Endothelial cell (in vitro differentiated cells): ENCODE measurements at regions not wholly inside any gene's neighbourhood (a gene's known extent, or its start where the extent isn't known, plus 50 kb on each side); places are given as distances from the start of the nearest gene placed in this dataset.

Source experiments
- DNase-seq: peaks from one replicate; pipeline ENCODE4 v3.0.0; 2021; ENCODE audit warnings: low spot score
- H3K27ac Mint-ChIP-seq: one replicate; pipeline ENCODE4 v1.8.0; 2021; ENCODE audit warnings: mixed read lengths, inconsistent platforms; ENCODE audit not compliant: unreplicated experiment
- H3K27me3 Mint-ChIP-seq: one replicate; pipeline ENCODE4 v1.8.0; 2021; ENCODE audit warnings: mild to moderate bottlenecking, moderate library complexity, mixed read lengths, inconsistent platforms; ENCODE audit not compliant: unreplicated experiment
- H3K36me3 Mint-ChIP-seq: one replicate; pipeline ENCODE4 v1.8.0; 2021; ENCODE audit warnings: mild to moderate bottlenecking, low read depth, mixed read lengths, inconsistent platforms; ENCODE audit not compliant: unreplicated experiment
- H3K4me1 Mint-ChIP-seq: one replicate; pipeline ENCODE4 v1.8.0; 2021; ENCODE audit warnings: mild to moderate bottlenecking, mixed read lengths, inconsistent platforms; ENCODE audit not compliant: unreplicated experiment
- H3K4me3 Mint-ChIP-seq: one replicate; pipeline ENCODE4 v1.8.0; 2021; ENCODE audit warnings: mild to moderate bottlenecking, mixed read lengths, inconsistent platforms; ENCODE audit not compliant: unreplicated experiment
- H3K9me3 Mint-ChIP-seq: one replicate; pipeline ENCODE4 v1.8.0; 2021; ENCODE audit warnings: mixed read lengths, inconsistent platforms; ENCODE audit not compliant: unreplicated experiment
- TF ChIP-seq, protein P1 (sequence below): fragments of 200-600 bp; sonication (generic); IDR thresholded peaks from one replicate; pipeline ENCODE4 v1.5.0; 2021; ENCODE audit warnings: antibody characterized with exemption; ENCODE audit not compliant: unreplicated experiment

DNA sequence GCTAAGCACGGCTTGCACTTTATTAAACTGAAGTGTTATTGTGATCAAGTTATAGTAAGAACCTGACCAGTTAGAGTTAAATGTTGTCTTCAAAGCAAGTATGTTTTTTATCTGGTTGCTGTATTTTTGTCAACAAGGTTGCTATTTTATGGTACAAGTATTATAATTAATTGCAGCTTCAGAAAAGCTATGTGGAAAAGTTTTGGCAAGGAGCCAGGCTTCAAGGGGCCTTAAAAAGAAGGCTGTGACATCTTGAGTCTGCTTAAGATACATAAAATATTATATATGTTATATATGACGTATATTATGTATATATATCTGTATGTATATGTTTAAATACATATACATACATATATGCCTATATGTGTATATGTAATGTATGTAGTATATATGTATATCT is 1461.2 kb upstream of the CDH8 start:
- Mint-ChIP-seq H3K9me3 (no peaks in the 10 kb centered on the region), H3K27ac (no peak overlapping the region), H3K27me3 (no peaks in the 10 kb centered on the region), H3K4me1 (no peaks in the 10 kb centered on the region), H3K36me3 (no peaks in the 10 kb centered on the region), H3K4me3 (no peak overlapping the region)
- TF ChIP-seq, protein P1, sequence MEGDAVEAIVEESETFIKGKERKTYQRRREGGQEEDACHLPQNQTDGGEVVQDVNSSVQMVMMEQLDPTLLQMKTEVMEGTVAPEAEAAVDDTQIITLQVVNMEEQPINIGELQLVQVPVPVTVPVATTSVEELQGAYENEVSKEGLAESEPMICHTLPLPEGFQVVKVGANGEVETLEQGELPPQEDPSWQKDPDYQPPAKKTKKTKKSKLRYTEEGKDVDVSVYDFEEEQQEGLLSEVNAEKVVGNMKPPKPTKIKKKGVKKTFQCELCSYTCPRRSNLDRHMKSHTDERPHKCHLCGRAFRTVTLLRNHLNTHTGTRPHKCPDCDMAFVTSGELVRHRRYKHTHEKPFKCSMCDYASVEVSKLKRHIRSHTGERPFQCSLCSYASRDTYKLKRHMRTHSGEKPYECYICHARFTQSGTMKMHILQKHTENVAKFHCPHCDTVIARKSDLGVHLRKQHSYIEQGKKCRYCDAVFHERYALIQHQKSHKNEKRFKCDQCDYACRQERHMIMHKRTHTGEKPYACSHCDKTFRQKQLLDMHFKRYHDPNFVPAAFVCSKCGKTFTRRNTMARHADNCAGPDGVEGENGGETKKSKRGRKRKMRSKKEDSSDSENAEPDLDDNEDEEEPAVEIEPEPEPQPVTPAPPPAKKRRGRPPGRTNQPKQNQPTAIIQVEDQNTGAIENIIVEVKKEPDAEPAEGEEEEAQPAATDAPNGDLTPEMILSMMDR: no peak
- DNase-seq: no peak

DNA sequence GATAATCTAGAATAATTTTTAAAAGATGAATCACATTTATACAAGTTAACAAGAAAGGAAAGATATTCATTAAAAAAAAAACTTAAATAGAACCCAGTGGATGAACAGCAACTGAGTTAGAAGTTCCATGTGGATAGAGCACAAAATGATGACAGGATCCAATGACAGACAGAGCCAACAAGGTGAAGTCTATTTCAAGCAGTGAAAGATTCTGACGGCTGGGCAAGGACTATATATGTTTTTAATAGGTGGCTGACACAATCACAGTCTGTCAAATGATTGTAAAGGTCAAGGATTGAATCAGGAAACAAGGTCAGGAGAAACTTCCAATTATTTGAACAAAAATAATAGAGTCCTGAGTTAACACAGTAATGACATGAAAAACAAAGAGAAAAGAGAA is 1460.0 kb upstream of the CDH8 start:
- Mint-ChIP-seq H3K4me3 (no peak overlapping the region), H3K36me3 (no peaks in the 10 kb centered on the region), H3K27ac (no peak overlapping the region), H3K4me1 (no peaks in the 10 kb centered on the region), H3K9me3 (no peaks in the 10 kb centered on the region), H3K27me3 (no peaks in the 10 kb centered on the region)
- DNase-seq: no peak
- TF ChIP-seq, protein P1: no peak

DNA sequence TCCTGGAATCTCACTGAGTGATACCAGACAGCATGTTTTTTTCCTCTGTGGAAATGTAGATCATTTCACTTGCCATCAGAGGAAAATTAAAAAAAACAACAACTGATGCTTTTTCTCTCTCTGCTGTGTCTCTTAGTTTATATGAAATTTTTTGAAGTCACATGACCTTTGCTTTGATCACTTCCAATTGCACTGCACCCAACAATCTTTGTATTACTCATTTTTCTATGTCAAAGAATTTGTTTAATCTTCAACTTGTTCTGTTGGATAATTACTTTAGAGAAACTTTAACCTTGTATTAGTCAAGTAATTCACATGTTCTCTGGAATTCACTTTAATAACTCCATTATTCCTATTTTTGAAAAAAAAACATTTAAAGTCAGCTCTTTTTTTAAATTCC is 1452.7 kb upstream of the CDH8 start:
- H3K36me3 Mint-ChIP-seq: no peaks in the 10 kb centered on the region
- peaks cover 1% of the 10 kb centered on the region for H3K27me3 Mint-ChIP-seq
- no peak overlapping the region for H3K4me3 Mint-ChIP-seq
- TF ChIP-seq, protein P1: no peak
- H3K27ac Mint-ChIP-seq: no peak overlapping the region
- H3K4me1 Mint-ChIP-seq: no peaks in the 10 kb centered on the region
- DNase-seq: no peak
- H3K9me3 Mint-ChIP-seq: no peaks in the 10 kb centered on the region

DNA sequence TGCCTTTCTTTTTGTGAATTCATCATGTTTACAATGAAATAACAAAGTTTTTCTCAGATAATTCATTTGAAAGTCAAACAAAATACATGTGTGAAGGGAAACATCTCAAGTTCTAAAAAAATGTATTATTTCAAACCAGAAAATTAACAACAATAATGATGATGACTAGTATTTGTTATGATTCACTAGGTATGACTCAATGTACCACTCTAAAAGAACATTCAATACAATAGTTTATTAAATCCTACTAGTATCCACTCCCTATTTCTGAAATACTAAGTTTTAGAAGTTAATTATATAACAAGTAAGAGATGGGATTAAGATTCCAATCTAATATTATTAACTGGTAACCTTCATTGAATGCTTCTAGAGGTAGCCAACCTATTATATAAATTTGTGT is 1444.8 kb upstream of the CDH8 start:
- no peak for DNase-seq
- TF ChIP-seq, protein P1: no peak
- no peaks in the 10 kb centered on the region for H3K4me1 Mint-ChIP-seq
- H3K4me3 Mint-ChIP-seq: no peak overlapping the region
- H3K36me3 Mint-ChIP-seq: no peaks in the 10 kb centered on the region
- H3K9me3 Mint-ChIP-seq: no peaks in the 10 kb centered on the region
- H3K27me3 Mint-ChIP-seq: peaks cover 1% of the 10 kb centered on the region
- H3K27ac Mint-ChIP-seq: no peak overlapping the region

DNA sequence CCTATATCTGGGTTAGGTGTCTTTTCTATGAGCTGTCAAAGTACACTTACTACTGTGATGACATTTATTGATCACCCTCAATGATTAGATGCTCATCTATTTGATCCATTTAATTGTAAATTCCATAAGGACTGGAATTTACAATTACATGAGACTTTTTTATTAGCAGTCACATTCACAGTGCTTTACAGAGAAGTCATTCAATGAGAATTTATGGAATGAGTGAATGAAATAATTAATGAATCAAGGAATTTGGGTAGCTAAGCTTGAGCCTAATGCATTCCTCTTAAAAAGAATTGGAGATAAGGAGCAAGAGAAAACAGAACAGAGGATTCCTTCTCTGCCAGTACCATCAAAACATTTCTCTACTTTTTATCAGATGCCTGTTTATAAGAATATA is 1437.5 kb upstream of the CDH8 start:
- Mint-ChIP-seq H3K27me3 (no peaks in the 10 kb centered on the region), H3K27ac (no peak overlapping the region), H3K36me3 (no peaks in the 10 kb centered on the region), H3K4me1 (no peaks in the 10 kb centered on the region), H3K4me3 (no peak overlapping the region), H3K9me3 (no peaks in the 10 kb centered on the region)
- TF ChIP-seq, protein P1: no peak
- no peak for DNase-seq
